ENCODE measurements at regions not wholly inside any gene's neighbourhood (a gene's known extent, or its start where the extent isn't known, plus 50 kb on each side); places are given as distances from the start of the nearest gene placed in this dataset.

DNA sequence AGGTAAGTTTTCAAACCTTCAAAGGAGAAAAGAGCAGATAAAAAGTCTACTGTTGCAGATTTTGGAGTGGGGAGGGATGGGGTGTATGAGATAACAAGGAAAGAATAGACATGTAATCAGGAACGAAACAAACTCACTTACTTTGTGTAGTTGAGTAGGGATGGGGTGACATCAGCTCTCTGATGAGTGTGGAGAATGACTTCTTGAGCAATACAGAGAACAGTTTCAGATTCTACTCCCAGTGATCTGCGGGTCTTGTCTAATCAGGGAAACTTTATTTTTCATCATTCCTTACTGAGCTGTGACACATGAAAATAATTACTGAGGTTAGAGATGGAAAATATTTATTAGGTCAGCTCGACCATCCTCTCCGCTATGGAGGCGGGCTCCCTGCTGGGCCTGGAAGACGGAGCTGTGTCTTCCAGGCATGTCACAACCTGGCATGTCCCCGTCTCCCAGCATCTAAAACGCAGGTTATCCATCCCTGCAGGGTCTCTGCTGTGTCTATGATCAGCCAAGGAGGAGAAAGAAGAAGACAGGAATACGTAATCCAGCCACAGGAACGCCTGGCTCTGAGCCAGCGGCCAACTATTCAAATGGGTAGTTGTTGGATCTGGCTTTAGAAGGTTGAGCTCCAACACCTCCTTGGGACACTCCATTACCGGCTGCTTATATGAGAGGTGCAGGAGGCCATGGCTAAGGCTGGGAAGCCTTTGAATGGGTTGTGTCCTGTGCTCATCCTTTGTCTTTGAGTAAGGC, 99.0 kb upstream of the SATB2 start:
- Histone ChIP-seq H2AFZ (ENCODE audit: low read length) (no peak overlapping the region), H4K20me1 (ENCODE audit: insufficient read depth, low read length) (no peaks in the 10 kb centered on the region), H3K27me3 (ENCODE audit: insufficient read depth, low read length) (no peaks in the 10 kb centered on the region), H3K9me3 (ENCODE audit: low read depth, low read length) (no peaks in the 10 kb centered on the region), H3K4me2 (ENCODE audit: insufficient read depth, low read length) (no peak overlapping the region), H3K4me1 (ENCODE audit: insufficient read depth, low read length) (no peaks in the 10 kb centered on the region), H3K36me3 (ENCODE audit: insufficient read depth, low read length) (no peaks in the 10 kb centered on the region), H3K79me2 (ENCODE audit: insufficient read depth, low read length) (no peaks in the 10 kb centered on the region), H3K4me3 (ENCODE audit: insufficient read depth, low read length) (no peak overlapping the region), H3K27ac (ENCODE audit: low read depth, low read length) (no peak overlapping the region)
- TF ChIP-seq, protein P1, sequence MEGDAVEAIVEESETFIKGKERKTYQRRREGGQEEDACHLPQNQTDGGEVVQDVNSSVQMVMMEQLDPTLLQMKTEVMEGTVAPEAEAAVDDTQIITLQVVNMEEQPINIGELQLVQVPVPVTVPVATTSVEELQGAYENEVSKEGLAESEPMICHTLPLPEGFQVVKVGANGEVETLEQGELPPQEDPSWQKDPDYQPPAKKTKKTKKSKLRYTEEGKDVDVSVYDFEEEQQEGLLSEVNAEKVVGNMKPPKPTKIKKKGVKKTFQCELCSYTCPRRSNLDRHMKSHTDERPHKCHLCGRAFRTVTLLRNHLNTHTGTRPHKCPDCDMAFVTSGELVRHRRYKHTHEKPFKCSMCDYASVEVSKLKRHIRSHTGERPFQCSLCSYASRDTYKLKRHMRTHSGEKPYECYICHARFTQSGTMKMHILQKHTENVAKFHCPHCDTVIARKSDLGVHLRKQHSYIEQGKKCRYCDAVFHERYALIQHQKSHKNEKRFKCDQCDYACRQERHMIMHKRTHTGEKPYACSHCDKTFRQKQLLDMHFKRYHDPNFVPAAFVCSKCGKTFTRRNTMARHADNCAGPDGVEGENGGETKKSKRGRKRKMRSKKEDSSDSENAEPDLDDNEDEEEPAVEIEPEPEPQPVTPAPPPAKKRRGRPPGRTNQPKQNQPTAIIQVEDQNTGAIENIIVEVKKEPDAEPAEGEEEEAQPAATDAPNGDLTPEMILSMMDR (IDR thresholded peaks at IDR 0.05; ENCODE audit: extremely low read depth, low read depth, low read length), result no peak
- no peak for DNase-seq (ENCODE audit: insufficient read length, low spot score, missing footprints)

DNA sequence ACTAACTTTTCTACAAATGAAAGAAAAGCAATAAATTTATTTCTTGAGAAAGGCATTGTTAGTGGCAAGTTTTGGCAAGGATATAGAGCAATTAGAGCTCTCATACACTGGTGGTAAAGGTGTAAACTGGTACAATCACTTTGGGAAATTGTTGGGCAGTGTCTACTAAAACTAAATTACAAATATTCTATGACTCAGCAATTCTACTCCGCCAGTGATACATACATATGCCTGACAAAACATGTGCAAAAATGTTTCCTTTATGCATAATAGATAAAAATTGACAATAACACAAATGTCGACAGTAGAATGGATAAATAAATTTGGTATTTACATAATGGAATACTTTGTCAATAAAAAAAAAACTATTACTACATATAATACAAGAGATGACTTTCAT, 96.3 kb upstream of the SATB2 start:
- H3K27me3 ChIP-seq (ENCODE audit: insufficient read depth, low read length), result no peaks in the 10 kb centered on the region
- H3K27ac ChIP-seq (ENCODE audit: low read depth, low read length), result no peak overlapping the region
- no peaks in the 10 kb centered on the region for H3K36me3 ChIP-seq (ENCODE audit: insufficient read depth, low read length)
- H3K4me2 ChIP-seq (ENCODE audit: insufficient read depth, low read length), result no peak overlapping the region
- H4K20me1 ChIP-seq (ENCODE audit: insufficient read depth, low read length), result no peaks in the 10 kb centered on the region
- no peak for DNase-seq (ENCODE audit: insufficient read length, low spot score, missing footprints)
- no peaks in the 10 kb centered on the region for H3K9me3 ChIP-seq (ENCODE audit: low read depth, low read length)
- no peaks in the 10 kb centered on the region for H3K79me2 ChIP-seq (ENCODE audit: insufficient read depth, low read length)
- TF ChIP-seq, protein P1 (IDR thresholded peaks at IDR 0.05; ENCODE audit: extremely low read depth, low read depth, low read length), result no peak
- no peak overlapping the region for H2AFZ ChIP-seq (ENCODE audit: low read length)
- H3K4me3 ChIP-seq (ENCODE audit: insufficient read depth, low read length), result no peak overlapping the region
- H3K4me1 ChIP-seq (ENCODE audit: insufficient read depth, low read length), result no peaks in the 10 kb centered on the region

DNA sequence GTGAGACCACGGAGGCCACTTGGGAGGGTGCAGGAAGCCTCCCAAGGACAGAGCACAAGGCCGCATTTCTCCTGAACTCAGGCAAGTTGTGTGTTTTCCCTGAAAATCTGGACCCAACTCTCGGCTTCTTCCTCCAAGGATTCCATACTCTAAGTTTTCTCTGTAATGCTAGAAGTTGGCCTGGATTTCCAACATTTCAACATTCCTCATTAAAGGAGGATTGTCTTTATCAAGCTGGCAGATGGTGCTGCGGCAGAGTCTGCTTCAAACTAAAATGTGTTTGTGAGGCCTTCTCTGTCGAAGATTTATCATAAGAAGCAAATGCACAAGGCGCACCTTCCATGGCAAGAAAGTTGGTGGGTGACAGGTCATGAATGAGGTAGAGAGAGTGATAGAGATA, 94.4 kb upstream of the SATB2 start:
- peak overlapping the region; percentile 50 for H2AFZ ChIP-seq (ENCODE audit: low read length)
- H3K27me3 ChIP-seq (ENCODE audit: insufficient read depth, low read length), result no peaks in the 10 kb centered on the region
- no peak overlapping the region for H3K4me3 ChIP-seq (ENCODE audit: insufficient read depth, low read length)
- no peaks in the 10 kb centered on the region for H3K79me2 ChIP-seq (ENCODE audit: insufficient read depth, low read length)
- H3K9me3 ChIP-seq (ENCODE audit: low read depth, low read length), result no peaks in the 10 kb centered on the region
- DNase-seq (ENCODE audit: insufficient read length, low spot score, missing footprints), result no peak
- H3K36me3 ChIP-seq (ENCODE audit: insufficient read depth, low read length), result no peaks in the 10 kb centered on the region
- H4K20me1 ChIP-seq (ENCODE audit: insufficient read depth, low read length), result no peaks in the 10 kb centered on the region
- no peak overlapping the region for H3K27ac ChIP-seq (ENCODE audit: low read depth, low read length)
- H3K4me1 ChIP-seq (ENCODE audit: insufficient read depth, low read length), result no peaks in the 10 kb centered on the region
- TF ChIP-seq, protein P1 (IDR thresholded peaks at IDR 0.05; ENCODE audit: extremely low read depth, low read depth, low read length), result no peak
- no peak overlapping the region for H3K4me2 ChIP-seq (ENCODE audit: insufficient read depth, low read length)

DNA sequence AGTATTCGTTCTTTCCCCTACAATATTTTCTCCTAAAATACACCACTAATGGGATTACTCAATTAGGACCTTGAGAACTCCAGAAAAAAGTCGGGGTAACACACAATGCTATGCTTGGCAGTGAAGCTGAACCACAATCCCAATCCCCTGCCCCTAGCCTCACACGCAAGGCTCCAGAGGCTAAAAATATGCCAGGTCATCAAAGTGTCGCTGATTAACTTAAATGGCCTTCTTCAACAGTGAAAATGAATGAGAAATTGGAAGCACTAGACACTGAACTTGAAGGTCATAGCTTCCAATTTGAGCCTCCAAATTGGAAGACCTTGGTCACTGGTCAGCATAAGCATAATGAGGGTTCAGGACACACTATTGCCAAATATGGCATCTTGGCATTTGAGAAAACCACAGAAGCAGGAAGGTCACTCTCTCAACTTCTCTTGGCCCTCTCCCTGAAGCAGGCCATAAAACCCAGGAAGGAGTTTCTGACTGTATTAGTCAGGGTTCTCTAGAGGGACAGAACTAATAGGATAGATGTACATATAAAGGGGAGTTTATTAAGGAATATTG, 86.0 kb upstream of the SATB2 start:
- Histone ChIP-seq H3K27ac (ENCODE audit: low read depth, low read length) (no peak overlapping the region), H3K79me2 (ENCODE audit: insufficient read depth, low read length) (no peaks in the 10 kb centered on the region), H3K27me3 (ENCODE audit: insufficient read depth, low read length) (no peaks in the 10 kb centered on the region), H3K36me3 (ENCODE audit: insufficient read depth, low read length) (no peaks in the 10 kb centered on the region), H3K4me2 (ENCODE audit: insufficient read depth, low read length) (no peak overlapping the region), H3K9me3 (ENCODE audit: low read depth, low read length) (no peaks in the 10 kb centered on the region), H3K4me3 (ENCODE audit: insufficient read depth, low read length) (no peak overlapping the region), H3K4me1 (ENCODE audit: insufficient read depth, low read length) (no peaks in the 10 kb centered on the region), H4K20me1 (ENCODE audit: insufficient read depth, low read length) (no peaks in the 10 kb centered on the region), H2AFZ (ENCODE audit: low read length) (no peak overlapping the region)
- TF ChIP-seq, protein P1 (IDR thresholded peaks at IDR 0.05; ENCODE audit: extremely low read depth, low read depth, low read length), result no peak
- DNase-seq (ENCODE audit: insufficient read length, low spot score, missing footprints), result no peak
